ENCODE measurements at regions not wholly inside any gene's neighbourhood (a gene's known extent, or its start where the extent isn't known, plus 50 kb on each side); places are given as distances from the start of the nearest gene placed in this dataset.

DNA sequence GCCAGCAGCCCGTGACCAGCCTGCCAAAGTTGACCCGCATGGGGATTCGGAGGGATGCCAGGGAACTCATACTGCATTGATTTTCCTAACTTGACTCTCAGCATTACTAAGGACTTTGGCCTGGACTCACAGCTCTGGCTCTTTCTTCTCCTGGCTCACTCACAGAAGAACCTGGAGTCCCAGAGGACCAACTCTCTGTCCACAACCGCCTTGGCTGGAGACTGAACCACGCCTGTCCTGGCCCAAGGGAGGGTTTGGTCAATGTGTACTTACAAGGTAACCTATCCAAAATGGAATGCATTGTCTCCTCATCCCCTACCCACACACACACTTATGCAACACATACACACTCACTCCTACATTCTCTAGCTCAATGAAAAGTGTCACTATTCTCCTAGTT, 135.6 kb upstream of the KLHL29 start:
- ATAC-seq (no peak), DNase-seq (no peak)
- H3K36me3 Mint-ChIP-seq (ENCODE audit: low read depth) = no peaks in the 10 kb centered on the region
- H3K9me3 ChIP-seq (ENCODE audit: control insufficient read depth, low read length, poor library complexity, severe bottlenecking) = no peaks in the 10 kb centered on the region
- peaks cover 17% of the 10 kb centered on the region for H3K27me3 Mint-ChIP-seq
- no peak overlapping the region for H3K27ac Mint-ChIP-seq
- H3K4me3 Mint-ChIP-seq = no peak overlapping the region
- no peaks in the 10 kb centered on the region for H3K4me1 Mint-ChIP-seq

DNA sequence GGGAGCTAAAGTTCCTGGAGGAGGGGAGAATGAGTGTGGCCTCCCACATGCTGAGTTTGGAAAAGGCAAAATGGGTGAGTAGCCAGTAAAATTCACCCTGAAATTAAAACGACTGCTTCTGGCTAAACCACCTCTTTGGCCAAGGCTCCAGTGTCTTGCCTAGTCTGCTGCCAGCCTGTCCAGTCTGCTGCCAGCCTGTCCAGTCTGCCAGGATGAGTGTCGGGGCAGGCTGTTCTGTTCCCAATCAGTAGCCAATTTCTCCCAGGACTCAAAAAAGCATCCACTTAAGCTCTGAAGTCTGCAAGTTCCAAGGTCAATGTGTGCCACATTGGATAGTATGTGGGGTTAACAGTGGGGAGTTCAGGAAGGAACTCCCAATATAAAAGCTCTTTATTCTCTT, 134.6 kb upstream of the KLHL29 start:
- Mint-ChIP-seq H3K4me1 (no peaks in the 10 kb centered on the region), H3K4me3 (no peak overlapping the region), H3K36me3 (ENCODE audit: low read depth) (no peaks in the 10 kb centered on the region), H3K27ac (no peak overlapping the region), H3K27me3 (peaks cover 17% of the 10 kb centered on the region)
- ATAC-seq = no peak
- DNase-seq = no peak
- no peaks in the 10 kb centered on the region for H3K9me3 ChIP-seq (ENCODE audit: control insufficient read depth, low read length, poor library complexity, severe bottlenecking)

DNA sequence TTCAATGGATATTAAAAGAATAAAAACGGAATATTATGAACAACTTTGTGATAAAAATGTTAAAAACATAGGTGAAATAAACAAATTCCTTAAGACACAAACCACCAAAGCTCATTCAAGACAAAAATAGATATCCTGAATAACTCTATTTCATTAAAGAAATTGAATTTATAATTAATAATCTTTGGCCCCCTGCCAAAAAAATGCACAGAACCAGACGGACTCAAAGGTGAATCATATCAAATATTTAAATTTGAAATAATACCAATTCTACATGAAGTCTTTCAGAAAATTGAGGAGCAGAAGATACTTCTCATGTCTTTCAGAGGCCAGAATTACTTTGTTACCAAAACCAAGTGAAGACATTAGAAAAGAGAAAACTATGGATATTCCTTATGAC, 128.3 kb upstream of the KLHL29 start:
- H3K9me3 ChIP-seq (ENCODE audit: control insufficient read depth, low read length, poor library complexity, severe bottlenecking) = no peaks in the 10 kb centered on the region
- ATAC-seq = no peak
- H3K36me3 Mint-ChIP-seq (ENCODE audit: low read depth) = no peaks in the 10 kb centered on the region

DNA sequence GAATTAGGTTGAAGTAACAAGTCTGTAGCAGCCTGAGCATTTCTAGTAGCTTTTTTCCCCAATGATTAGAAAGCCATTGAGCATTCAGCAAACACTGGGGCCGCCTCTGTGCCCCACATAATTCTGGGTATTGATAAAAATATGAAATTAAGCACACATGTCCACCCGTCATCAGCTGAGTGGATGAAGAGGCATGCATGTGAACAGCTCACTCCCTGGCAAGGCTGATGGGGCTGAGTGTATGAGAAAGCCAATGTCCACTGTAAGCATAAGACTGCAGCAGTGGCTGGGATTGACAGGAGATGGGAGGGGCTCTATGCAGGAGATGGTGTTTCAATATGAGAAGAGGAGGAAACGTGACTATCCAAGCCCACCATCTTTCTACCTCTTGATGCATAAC, 124.4 kb upstream of the KLHL29 start:
- DNase-seq (no peak), ATAC-seq (no peak)
- peaks cover 12% of the 10 kb centered on the region for H3K27me3 Mint-ChIP-seq
- no peaks in the 10 kb centered on the region for H3K4me1 Mint-ChIP-seq
- H3K4me3 Mint-ChIP-seq = no peak overlapping the region
- no peaks in the 10 kb centered on the region for H3K36me3 Mint-ChIP-seq (ENCODE audit: low read depth)
- no peak overlapping the region for H3K27ac Mint-ChIP-seq
- H3K9me3 ChIP-seq (ENCODE audit: control insufficient read depth, low read length, poor library complexity, severe bottlenecking) = no peaks in the 10 kb centered on the region

More for the DNA sequence above, 128.3 kb upstream of the KLHL29 start:
- H3K4me1 Mint-ChIP-seq = no peaks in the 10 kb centered on the region
- H3K27me3 Mint-ChIP-seq = peaks cover 15% of the 10 kb centered on the region
- no peak overlapping the region for H3K27ac Mint-ChIP-seq
- H3K4me3 Mint-ChIP-seq = no peak overlapping the region
- DNase-seq = no peak

DNA sequence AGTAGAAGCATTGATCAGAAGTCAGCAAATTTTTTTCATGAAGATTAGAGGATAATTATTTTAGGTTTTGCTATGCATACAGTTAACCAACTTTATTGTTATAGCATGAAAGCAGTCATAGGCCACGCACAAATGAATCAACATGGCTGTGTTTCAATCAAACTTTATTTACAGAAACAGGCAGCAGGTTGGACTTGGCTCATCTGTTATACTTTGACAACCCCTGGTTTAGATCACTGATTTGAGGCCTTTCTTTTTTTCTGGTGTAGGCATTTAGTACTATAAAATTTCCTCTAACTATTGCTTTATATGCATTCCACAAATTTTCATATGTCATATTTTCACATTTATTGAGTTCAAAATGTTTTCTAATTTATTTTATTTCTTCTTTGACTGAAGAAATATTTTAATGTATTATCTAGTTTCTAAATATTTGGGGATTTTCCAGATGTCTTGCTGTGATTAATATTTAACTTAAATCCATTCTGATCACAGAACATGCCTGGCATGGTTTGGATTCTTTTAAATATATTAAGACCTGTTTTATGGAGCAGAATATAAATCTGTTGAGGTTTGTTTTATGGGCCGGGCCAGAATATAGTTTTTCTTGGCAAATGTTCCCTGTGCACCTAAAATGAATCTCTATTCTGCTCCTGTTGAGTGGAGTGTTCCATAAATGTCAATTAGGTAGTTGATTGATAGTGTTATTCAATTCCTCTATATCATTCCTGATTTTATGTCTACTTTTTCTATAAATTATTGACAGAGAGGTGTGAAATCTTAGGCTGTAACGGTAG, 116.3 kb upstream of the KLHL29 start:
- Mint-ChIP-seq H3K36me3 (ENCODE audit: low read depth) (no peaks in the 10 kb centered on the region), H3K27ac (no peak overlapping the region), H3K4me1 (no peaks in the 10 kb centered on the region), H3K4me3 (no peak overlapping the region), H3K27me3 (peaks cover 24% of the 10 kb centered on the region)
- DNase-seq = no peak
- ATAC-seq = no peak
- H3K9me3 ChIP-seq (ENCODE audit: control insufficient read depth, low read length, poor library complexity, severe bottlenecking) = no peaks in the 10 kb centered on the region

DNA sequence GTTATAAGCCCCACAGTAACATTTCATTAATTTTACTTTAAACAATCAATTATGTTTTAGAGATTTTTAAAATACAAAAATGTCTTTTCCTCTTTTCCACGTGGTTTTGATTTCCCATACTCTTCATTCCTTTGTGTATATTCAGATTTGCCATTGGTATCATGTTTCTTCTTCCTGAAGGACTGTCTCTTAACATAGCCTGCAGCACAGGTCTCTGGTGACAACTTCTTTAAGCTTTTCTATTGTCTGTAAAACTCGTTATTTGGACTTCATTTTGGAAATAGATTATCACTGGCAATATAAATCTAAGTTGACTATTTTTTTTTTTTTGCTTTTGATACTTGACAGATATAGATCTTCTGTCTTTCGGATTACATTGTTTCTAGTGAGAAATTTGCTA, 115.2 kb upstream of the KLHL29 start:
- DNase-seq (no peak), ATAC-seq (no peak)
- Mint-ChIP-seq H3K4me1 (no peaks in the 10 kb centered on the region), H3K36me3 (ENCODE audit: low read depth) (no peaks in the 10 kb centered on the region), H3K27ac (no peak overlapping the region), H3K4me3 (no peak overlapping the region), H3K27me3 (peaks cover 24% of the 10 kb centered on the region)
- H3K9me3 ChIP-seq (ENCODE audit: control insufficient read depth, low read length, poor library complexity, severe bottlenecking) = no peaks in the 10 kb centered on the region

DNA sequence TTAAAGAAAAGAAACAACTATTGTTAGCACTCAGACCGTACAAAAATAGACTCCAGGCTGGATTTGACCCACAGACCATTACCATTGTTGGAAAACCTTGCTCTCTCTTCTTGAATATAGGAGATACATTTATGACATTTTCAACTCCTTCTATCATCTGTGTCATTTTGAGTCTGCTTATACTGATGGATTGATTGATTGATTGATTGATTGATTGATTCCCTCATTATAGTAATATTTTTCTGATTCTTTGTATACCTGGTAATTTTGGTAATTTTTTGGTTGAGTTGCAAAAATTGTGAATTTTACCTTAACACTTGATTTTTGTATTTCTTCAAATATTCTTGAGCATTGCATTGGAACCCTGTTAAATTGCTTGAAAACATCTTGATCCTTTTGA, 114.2 kb upstream of the KLHL29 start:
- Mint-ChIP-seq H3K4me1 (no peaks in the 10 kb centered on the region), H3K36me3 (ENCODE audit: low read depth) (no peaks in the 10 kb centered on the region), H3K27me3 (peaks cover 25% of the 10 kb centered on the region), H3K27ac (no peak overlapping the region), H3K4me3 (no peak overlapping the region)
- no peak for DNase-seq
- no peaks in the 10 kb centered on the region for H3K9me3 ChIP-seq (ENCODE audit: control insufficient read depth, low read length, poor library complexity, severe bottlenecking)
- no peak for ATAC-seq

DNA sequence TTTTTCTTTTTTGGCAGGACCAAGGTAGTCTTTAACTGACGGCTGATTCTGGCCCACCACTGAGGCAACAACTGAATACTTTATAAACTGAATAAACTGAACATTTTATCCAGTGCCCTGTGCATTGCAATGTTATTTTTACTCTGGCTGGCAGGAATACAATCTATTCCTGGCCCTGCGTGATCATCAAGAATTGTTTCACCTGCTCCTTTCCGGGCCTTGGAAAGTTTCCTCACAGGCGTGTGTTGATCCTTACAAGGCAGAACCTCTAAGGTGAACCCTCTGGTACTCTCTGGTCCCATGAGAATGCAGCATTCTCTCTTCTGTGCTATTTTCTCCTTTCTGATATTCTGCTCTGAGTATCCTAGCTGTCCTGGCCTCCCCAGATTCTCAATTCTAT, 113.7 kb upstream of the KLHL29 start:
- Mint-ChIP-seq H3K36me3 (ENCODE audit: low read depth) (no peaks in the 10 kb centered on the region), H3K27me3 (peaks cover 29% of the 10 kb centered on the region), H3K4me3 (no peak overlapping the region), H3K27ac (no peak overlapping the region), H3K4me1 (no peaks in the 10 kb centered on the region)
- no peak for ATAC-seq
- no peak for DNase-seq
- no peaks in the 10 kb centered on the region for H3K9me3 ChIP-seq (ENCODE audit: control insufficient read depth, low read length, poor library complexity, severe bottlenecking)

DNA sequence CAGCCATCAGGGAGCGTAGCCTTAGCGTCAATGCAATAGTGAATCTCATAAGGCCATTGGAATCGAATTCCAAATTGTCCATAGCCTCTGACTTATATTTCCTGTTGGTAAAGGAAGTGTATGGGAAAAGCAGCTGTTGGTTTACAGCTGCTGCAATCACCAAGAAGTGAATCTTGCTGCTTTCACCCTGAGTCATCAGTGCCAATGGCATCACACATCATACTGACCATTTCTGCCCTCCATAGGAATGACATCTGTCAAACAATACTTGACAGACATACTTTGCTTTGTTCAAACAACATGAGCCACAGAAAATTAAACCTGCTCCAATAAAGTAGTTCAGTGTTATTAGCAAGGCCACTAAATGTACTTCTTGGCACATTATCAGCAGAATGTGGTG, 111.2 kb upstream of the KLHL29 start:
- H3K4me1 Mint-ChIP-seq = no peaks in the 10 kb centered on the region
- peaks cover 2% of the 10 kb centered on the region for H3K36me3 Mint-ChIP-seq (ENCODE audit: low read depth)
- no peaks in the 10 kb centered on the region for H3K9me3 ChIP-seq (ENCODE audit: control insufficient read depth, low read length, poor library complexity, severe bottlenecking)
- DNase-seq = no peak
- ATAC-seq = no peak
- peaks cover 48% of the 10 kb centered on the region for H3K27me3 Mint-ChIP-seq
- H3K27ac Mint-ChIP-seq = no peak overlapping the region
- no peak overlapping the region for H3K4me3 Mint-ChIP-seq

DNA sequence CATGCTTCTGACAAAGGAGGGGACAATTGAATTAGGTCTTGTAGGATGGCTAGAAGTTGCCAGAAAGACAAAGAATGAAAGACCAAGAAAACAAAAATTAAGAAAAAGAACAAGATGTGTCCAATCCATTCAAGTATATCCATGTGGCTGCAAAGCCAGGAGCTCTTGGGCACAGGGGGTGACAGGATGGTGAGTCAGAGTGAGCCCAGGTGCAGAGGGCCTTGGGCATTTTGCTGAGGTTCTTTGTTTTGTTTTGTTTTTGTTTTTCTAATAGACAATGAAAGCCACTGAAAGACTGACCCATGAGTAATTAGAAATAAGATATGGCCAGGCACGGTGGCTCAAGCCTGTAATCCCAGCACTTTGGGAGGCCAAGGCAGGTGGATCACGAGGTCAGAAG, 104.6 kb upstream of the KLHL29 start:
- peaks cover 2% of the 10 kb centered on the region for H3K36me3 Mint-ChIP-seq (ENCODE audit: low read depth)
- H3K4me3 Mint-ChIP-seq = no peak overlapping the region
- no peak overlapping the region for H3K27ac Mint-ChIP-seq
- H3K9me3 ChIP-seq (ENCODE audit: control insufficient read depth, low read length, poor library complexity, severe bottlenecking) = no peaks in the 10 kb centered on the region
- DNase-seq (no peak), ATAC-seq (no peak)
- H3K4me1 Mint-ChIP-seq = no peaks in the 10 kb centered on the region
- peaks cover 42% of the 10 kb centered on the region for H3K27me3 Mint-ChIP-seq

DNA sequence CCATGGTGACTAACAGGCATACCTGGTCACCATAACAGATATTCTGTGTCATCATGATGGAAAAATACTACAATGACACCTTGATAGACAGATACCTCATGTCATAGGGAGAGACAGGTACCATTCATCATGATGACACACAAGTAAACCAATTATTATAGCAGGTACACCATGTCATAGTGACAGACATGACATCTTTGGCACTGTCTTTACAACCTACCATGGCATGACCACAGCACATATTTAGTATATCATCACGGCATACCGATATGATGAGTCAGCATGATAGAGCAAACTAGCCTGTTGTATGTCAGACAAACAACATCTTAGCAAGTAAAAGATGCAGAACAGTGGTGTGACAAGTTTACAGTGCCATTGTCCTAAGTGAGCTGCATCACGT, 101.3 kb upstream of the KLHL29 start:
- Mint-ChIP-seq H3K4me1 (no peaks in the 10 kb centered on the region), H3K27ac (no peak overlapping the region), H3K4me3 (no peak overlapping the region), H3K36me3 (ENCODE audit: low read depth) (no peaks in the 10 kb centered on the region), H3K27me3 (peaks cover 14% of the 10 kb centered on the region)
- DNase-seq (no peak), ATAC-seq (no peak)
- no peaks in the 10 kb centered on the region for H3K9me3 ChIP-seq (ENCODE audit: control insufficient read depth, low read length, poor library complexity, severe bottlenecking)

DNA sequence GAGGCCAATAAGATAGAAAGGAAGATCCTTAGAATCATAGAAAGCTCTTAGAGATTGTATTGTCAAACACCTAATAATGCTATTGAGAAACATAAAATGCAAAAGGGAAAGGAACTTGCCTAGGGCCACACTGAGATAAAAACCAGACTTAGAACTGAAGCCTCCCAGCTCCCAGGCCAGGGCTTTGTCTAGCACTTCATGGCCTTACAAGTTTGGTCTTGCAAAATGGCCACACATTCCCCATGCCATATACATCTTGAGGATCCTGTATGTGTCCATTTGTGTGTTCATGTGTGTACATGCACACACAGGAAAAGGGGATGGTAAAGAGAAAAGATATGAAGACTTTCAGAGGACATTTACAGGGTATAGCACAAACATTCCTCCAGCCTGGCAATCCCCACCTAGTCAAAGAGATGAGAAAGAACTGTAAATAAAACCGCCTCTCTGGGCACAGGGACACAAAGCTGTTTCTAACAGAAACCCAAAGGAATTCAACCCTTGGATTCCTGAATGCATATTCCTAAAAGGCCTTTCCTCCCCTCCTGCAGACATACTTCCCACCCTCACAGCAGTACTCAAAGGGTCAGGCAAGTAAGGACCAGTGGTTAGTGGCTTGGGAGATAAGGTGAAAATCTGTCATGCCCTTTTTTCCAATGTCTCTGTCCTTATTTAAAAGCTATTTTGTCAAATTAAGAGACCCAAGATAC, 99.7 kb upstream of the KLHL29 start:
- Mint-ChIP-seq H3K27me3 (peaks cover 14% of the 10 kb centered on the region), H3K4me3 (no peak overlapping the region), H3K4me1 (no peaks in the 10 kb centered on the region), H3K36me3 (ENCODE audit: low read depth) (no peaks in the 10 kb centered on the region), H3K27ac (no peak overlapping the region)
- no peak for DNase-seq
- ATAC-seq = no peak
- no peaks in the 10 kb centered on the region for H3K9me3 ChIP-seq (ENCODE audit: control insufficient read depth, low read length, poor library complexity, severe bottlenecking)

DNA sequence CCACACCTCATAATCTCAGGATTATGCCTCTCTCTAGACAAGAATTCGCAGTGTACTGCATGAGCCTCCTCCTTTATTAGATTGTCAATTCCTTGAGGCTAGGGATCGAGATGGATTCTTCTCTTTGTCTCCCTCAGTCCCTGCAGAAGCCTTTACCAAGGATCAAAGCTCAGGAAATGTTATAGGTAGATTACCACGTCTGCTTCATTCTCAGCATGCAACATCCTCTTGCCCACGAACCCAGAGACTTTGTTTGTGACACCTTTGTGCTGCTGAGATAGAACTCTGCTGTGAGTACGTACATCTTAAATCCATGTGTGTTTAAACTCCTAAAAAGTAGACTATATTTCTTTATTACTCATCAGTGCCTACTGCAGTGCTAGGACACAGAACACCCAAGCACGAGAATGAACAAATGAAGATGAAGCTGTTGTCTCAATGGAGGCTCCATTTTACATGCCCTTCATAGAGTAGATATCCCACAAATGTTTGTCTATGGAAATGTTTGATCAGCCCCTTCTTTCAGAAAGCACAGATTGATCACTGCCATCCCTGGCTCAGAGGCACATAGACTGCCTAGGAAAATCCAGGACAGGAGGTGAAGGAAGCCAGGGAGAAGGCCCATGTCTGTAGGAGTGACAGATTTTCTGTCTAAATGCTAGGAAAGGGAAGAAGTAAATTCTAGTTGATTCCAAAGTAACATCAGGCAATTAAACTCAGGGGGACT, 98.8 kb upstream of the KLHL29 start:
- H3K27ac Mint-ChIP-seq = no peak overlapping the region
- ATAC-seq (no peak), DNase-seq (no peak)
- H3K9me3 ChIP-seq (ENCODE audit: control insufficient read depth, low read length, poor library complexity, severe bottlenecking) = no peaks in the 10 kb centered on the region
- H3K4me3 Mint-ChIP-seq = no peak overlapping the region
- H3K27me3 Mint-ChIP-seq = peaks cover 14% of the 10 kb centered on the region
- no peaks in the 10 kb centered on the region for H3K36me3 Mint-ChIP-seq (ENCODE audit: low read depth)
- H3K4me1 Mint-ChIP-seq = no peaks in the 10 kb centered on the region
